B cell (primary cell): ENCODE measurements at regions not wholly inside any gene's neighbourhood (a gene's known extent, or its start where the extent isn't known, plus 50 kb on each side); places are given as distances from the start of the nearest gene placed in this dataset.

Source experiments
- EZH2 ChIP-seq: IDR thresholded peaks from 2 replicates; pipeline ENCODE4 v1.6.1; 2012; ENCODE audit warnings: borderline replicate concordance, low read depth, mild to moderate bottlenecking, moderate library complexity, low read length; ENCODE audit not compliant: insufficient read depth, poor library complexity, severe bottlenecking
- TF ChIP-seq, protein P1 (sequence below): fragments of 200-600 bp; IDR thresholded peaks from one replicate; pipeline ENCODE4 v1.8.0; 2022; ENCODE audit warnings: antibody characterized with exemption, mild to moderate bottlenecking

DNA sequence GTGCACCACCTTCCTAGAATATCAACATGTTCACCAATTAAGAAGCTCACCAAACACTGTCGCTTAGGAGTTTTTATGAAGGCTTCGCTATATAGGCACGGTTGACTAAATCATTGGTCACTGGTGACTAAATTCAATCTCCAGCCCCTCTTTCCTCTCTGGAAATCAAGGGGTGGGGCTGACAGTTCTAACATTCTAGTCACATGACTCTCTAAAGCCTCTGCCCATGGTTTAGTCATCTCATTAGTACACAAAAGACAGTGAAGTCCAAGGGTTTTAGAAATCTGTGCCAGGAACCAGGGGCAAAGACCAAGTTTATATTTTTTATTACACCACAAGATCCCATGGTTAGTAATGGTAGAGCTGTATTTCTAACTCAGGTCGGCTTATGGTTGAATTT lies 243.2 kb downstream of the ELAVL2 start:
- TF ChIP-seq, protein P1, sequence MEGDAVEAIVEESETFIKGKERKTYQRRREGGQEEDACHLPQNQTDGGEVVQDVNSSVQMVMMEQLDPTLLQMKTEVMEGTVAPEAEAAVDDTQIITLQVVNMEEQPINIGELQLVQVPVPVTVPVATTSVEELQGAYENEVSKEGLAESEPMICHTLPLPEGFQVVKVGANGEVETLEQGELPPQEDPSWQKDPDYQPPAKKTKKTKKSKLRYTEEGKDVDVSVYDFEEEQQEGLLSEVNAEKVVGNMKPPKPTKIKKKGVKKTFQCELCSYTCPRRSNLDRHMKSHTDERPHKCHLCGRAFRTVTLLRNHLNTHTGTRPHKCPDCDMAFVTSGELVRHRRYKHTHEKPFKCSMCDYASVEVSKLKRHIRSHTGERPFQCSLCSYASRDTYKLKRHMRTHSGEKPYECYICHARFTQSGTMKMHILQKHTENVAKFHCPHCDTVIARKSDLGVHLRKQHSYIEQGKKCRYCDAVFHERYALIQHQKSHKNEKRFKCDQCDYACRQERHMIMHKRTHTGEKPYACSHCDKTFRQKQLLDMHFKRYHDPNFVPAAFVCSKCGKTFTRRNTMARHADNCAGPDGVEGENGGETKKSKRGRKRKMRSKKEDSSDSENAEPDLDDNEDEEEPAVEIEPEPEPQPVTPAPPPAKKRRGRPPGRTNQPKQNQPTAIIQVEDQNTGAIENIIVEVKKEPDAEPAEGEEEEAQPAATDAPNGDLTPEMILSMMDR, result no peak
- TF ChIP-seq EZH2, result no peak
